ENCODE measurements at regions not wholly inside any gene's neighbourhood (a gene's known extent, or its start where the extent isn't known, plus 50 kb on each side); places are given as distances from the start of the nearest gene placed in this dataset.

DNA sequence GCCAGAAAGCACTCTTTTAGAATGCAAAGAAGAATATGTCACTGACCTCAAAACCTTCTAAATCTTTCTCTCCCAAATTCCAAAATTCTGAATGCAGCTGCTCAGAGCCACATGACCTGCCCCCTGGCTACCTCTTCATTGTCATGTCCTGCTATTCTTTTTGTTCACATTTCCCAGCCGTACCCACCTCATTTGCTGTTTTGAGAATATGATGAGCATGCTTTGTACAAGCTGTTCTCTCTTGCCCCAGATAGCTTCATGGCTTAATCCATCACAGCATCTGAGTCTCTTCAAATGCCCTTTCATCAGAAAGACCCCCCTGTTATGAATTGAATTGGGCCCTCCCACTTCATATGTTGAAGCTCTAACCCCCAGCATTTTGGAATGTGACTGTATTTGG, 214.3 kb downstream of the KCNS3 start:
- no peak for DNase-seq (ENCODE audit: low read depth)

DNA sequence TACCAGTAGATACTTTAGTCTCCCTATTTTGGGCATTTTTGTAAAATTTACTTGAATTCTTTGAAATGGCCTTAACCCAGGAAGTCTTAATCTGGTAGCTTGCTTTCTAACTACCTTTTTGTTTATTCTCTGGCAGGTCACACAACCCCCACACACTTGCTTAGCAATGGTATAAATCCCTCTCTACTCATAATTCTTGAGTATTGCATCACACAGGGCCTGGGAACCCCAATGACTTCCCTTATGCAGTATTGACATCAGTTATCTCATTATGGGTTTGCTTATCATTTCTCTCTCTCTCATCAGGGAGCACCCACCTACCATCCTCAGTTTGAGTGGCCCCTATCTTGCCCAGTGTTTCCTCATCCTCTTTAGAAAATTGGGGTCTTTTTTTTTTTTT, 207.1 kb downstream of the KCNS3 start:
- no peak for DNase-seq (ENCODE audit: low read depth)

DNA sequence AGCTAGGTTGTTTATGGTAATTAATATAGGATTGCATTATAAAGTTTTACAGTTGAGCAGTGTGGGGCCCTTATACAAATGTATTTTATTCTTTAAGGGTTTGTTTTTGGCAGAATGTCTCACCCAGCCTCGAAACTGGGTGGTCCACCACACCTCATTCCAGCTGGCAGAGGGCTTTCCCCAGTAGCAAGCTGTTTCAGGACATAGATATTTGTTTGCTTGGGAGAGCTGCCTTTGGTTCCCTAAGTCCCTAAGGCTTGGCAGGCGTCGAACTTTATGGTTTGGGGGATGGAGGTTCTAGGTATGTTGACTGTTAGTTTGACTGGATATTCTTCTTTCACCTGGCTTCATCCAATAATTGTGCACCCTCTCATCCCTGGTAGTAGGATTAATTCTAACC, 205.9 kb downstream of the KCNS3 start:
- DNase-seq (ENCODE audit: low read depth): no peak

DNA sequence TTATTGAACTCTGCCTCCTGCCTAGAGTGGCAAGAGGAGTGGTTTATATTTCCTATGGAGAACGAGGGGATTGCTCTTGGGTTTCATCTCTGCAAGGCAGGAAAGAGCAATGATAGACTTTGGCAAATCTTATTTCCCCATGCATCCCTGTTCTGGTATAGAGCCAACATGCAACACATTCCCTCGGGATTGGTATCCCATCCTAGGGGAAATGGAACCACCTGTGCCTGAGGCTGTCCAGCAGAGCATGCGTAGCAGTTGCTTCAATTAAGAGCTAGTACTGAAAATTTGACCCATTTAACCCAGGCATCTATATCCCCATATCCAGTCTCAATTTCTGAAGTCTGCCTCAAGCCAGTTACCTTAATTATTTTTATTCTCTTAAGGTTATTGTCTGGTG, 205.3 kb downstream of the KCNS3 start:
- no peak for DNase-seq (ENCODE audit: low read depth)

DNA sequence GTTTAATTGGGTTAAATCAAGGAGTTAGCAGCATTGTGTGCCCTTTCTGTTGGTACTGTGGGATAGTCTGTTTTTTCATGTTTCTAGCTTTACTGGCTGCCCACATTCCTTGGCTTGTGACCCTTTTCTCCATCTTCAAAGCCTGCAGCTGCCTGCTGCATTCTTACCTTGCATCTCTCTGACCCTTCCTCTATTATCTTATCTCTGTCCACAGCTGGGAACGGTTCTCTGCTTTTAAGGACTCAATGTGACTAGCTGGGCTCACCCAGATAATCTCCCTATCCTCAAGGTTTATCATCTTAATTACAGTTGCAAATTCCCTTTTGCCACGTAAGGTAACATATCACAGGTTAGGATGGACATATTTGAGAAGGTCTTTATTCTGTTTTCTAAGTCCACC, 199.7 kb downstream of the KCNS3 start:
- no peak for DNase-seq (ENCODE audit: low read depth)

DNA sequence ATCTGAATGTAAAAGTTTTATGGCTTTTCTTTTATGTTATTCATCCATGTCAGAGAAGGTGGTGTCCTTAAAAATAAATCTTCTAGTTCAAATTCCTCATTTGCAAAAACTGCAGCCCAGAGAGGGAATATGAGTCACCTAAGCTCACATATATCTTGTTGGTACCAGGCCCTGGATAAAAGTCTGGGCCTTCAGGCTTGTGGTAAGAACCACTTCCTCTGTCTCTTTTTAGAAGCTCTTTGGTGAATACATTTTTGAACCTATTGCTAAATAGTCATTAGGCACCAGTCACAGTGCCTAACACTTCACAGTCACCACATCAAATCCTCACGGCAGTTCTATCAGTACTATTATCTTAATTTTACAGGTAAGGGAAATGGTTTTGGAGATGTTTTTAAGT, 199.2 kb downstream of the KCNS3 start:
- DNase-seq (ENCODE audit: low read depth): peak; percentile 90

DNA sequence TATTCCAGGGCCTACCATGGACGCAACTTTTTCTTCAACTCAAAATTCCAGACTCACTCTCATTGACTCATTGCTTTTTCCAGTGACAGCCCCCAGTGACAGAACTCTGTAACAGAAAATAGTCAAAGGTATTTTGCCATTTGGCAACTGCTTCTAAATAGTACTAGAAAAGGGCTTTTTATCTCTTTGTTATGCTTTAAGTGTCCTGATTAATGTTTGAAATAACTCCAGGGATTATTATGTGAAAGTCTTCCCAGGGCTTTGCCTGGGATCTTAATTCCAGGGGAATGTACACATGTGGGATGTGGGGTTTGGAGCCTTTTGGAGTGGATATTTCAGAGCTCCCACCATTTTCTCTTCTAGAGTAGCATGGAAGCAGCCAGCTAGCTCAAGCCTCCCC, 198.8 kb downstream of the KCNS3 start:
- DNase-seq (ENCODE audit: low read depth): no peak

DNA sequence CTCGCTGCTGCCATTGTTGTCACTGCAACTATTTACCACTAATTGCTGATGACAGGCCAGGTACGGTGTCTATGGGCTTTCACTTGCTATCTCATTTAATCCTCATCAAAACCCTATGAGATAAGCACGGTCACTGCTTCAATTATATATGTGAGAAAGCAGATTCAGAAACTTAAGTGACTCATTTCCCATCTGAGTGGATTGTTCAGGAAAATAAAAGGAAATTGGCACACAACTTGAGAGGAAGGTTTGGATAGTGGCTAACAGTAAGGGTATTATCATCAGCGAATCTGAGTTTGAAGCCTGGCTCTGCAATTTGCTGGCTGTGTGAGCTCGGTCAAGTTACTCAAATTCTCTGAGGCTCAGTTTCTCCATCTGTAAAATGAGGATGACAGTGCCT, 196.0 kb downstream of the KCNS3 start:
- peak; percentile 8 for DNase-seq (ENCODE audit: low read depth)

DNA sequence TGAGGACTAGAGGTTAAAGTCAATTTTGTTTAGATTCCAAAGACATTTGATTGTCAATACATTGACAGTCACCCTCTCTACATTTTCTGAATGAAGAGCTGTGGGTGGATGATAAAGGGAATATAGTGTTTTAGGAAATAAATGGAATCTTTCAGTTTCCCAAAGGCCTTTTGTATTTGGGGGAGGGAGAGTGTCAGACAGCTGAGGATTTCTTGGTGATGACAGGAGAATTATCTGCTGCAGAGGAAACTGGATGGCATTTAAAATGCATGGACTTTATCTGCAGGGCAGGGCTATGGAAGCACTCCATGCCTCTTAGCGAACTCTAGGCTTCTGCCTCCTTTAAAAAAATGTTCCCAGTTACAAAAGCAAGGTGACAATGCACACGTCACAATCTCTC, 195.1 kb downstream of the KCNS3 start:
- DNase-seq (ENCODE audit: low read depth): no peak

DNA sequence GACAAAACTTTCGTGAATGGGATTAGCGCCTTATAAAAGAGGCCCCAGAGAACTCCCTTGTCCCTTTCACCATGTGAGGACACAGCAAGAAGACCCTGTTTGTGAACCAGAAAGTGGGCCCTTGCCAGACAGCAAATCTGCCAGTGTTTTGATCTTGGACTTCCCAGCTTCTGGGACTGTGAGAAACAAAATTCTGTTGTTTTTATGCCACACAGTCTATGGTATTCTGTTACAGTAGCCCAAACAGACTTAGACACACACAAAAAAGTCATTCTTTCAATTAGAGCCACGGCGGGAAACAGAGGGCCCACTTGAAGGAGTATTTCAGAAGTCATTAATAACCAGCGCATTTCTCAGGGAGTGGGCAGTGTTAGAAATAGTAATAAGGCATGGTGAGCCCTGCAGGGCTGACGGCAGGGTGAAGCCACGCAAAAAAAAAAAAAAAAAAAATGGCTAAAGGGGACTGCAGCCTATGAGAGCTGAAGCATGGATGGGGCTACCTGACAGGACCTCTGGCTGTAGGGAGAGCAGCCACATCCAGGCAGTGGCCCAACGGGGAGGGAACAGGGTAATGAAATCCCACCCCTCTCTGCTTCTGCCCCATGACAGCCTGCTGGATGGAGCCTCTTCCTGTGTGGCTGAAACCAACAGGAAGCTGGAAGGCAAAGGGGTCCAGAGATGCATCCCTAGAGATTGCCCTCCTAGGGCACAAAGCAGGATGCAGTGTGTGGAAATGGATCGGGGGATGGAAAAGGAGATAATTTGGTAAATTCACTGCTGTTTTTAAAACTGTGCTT, 189.3 kb downstream of the KCNS3 start:
- DNase-seq (ENCODE audit: low read depth): no peak

DNA sequence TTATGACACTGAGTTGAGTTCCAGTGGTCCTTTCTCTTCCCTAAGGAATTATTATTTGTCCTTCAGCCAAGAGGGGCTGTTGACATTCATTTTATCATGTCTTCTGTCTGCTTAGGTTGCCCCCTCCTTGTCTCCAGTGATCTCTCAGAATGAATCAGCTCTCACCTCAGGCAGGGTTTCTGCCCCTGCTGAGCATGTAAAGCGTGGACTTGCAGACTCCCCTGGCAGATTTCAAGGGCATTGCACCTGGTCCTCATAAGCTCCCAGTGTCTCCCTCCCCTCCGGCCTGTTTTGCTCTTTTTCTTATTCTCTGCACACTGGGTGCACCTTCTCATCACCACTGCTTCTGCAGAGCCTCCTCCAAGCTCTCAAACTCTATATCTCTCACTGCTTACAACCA, 188.4 kb downstream of the KCNS3 start:
- no peak for DNase-seq (ENCODE audit: low read depth)

DNA sequence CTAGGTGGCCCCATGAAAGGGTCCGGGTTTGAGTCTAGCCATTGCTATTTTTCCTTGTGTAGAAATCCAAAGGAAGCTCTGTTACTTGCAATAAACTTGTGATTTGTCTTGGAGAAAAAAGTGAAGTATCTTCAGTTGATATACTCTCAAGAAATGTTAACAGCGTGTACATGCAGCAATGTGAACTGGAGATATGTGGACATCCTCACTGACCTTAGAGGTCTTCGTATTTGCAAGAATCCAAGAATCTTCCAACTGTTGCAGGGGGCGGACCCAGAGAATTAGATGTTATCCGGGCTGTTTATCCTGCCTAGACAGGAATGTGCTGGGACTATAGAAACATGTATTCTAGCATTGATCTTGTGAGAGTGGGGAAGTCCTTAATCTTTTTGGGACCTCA, 187.6 kb downstream of the KCNS3 start:
- no peak for DNase-seq (ENCODE audit: low read depth)

DNA sequence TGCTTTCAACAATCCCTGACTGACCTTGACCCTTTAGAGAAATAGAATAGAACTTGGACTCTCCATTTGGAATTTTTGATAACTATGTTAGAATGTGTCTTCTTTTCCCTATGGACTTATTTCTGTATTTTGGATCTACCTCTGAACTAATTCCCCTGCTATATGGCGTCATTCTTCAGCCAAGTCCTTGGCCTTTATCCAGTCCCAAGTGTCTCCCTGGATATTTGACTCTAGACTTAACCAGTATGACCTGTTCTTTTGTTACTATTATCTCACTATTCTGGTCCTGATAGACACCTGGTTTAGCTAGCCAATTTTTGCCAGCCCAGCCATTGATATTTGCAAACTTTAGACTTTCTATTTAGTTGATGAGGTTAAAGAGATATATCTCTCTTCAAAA, 186.8 kb downstream of the KCNS3 start:
- no peak for DNase-seq (ENCODE audit: low read depth)

DNA sequence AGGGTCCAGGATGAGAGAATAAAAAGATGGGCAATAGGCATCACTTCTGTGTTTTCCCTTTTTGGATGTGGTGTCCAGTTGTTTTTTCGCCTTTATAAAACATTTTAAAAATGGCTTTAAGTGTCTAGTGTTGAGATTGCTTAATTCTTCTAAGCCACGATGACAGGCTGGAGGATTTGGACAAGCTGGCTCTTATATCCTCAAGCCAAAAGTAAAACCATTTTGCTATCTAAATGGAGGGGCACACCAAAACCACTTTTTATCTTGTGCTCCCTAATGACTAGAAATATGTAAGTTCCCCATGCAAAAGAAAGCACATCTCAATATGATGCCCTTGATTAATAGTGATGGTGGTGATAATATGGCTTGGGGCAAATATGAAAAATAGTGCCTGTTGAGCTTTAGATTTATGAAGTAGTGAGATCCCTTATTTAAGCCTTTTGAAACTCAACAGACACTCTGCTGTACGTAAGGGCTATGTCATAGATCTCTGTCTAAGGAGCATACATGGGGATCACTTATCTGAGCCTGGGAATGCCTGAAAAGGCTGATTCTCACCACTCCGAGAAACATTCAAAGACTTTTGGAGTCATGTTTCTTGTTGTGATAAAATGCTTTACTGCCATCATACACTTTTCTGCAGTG, 185.5 kb downstream of the KCNS3 start:
- DNase-seq (ENCODE audit: low read depth): no peak

DNA sequence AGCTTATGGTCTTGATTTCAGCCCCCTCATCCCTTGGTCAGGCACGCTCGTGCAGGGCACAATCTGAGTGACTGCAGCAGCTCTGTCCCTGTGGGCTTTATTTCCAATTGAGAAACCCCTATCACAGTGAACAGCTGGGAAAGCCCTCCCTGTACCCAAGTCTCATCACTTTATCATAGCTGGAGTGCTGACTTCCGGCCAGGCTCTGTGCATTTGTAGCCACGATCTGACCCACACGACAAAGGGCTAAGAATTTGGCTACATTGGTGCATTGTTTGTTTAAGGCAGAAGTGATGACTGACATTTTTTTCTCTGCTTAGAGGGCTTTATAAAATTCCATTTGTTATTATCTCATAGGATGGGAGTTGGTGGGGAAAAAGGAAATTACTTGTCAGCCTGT, 184.4 kb downstream of the KCNS3 start:
- DNase-seq (ENCODE audit: low read depth): peak; percentile 29

DNA sequence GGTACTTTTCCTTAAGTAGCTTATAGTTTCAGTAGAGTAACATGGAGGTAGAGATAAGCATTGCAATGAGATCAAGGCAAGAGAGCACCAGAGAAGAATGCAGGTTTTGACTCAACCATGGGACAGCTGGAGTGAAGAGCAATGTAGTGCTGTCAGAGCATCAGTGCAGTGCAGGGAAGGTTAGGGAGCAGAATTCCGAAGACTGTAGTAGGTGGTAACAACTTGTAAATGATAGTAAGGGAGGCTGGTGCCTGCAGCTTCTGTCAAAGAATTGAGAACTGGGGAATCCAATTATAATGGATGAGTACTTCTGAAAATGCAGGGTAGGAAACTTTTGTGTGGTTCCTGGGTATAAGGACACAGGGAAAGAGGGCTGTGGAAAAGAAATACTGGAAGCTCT, 183.2 kb downstream of the KCNS3 start:
- no peak for DNase-seq (ENCODE audit: low read depth)

DNA sequence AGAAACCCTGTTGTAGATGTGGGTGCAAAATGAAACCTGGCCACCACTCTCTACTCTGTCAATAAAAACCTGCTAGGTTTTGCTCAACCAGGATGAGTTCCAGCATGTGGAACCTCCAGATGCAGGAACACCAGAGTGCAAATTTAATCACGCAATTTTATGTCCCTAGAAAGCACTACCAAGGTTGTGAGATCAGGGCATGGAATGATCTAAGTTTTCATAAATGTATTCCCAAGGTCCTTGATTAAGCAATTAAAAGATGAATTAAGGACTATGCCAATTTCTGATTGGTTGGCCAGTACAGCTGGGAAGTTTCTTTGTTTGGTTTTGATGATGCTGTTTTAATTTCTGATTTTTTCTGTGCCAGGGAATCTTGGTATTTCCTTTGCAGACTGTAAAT, 179.2 kb downstream of the KCNS3 start:
- no peak for DNase-seq (ENCODE audit: low read depth)

DNA sequence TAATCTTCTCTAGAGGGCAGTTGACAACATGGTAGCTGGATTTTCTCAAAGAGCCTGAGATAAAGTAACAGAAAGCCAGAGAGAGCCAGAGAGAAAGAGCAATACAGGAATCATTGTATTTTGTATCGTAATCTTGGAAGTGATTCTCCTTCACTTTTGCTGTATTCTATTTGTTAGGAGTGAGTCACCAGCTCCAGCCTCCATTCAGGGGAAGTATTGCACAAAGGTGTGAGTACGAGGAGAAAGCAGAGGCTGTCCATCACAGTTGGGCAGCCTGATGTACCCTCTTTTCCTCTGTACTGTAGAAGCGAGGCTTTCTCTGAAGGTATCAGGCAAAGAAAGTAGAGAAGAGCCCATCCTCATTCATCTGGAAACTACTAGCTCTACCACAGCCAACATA, 176.8 kb downstream of the KCNS3 start:
- DNase-seq (ENCODE audit: low read depth): no peak

DNA sequence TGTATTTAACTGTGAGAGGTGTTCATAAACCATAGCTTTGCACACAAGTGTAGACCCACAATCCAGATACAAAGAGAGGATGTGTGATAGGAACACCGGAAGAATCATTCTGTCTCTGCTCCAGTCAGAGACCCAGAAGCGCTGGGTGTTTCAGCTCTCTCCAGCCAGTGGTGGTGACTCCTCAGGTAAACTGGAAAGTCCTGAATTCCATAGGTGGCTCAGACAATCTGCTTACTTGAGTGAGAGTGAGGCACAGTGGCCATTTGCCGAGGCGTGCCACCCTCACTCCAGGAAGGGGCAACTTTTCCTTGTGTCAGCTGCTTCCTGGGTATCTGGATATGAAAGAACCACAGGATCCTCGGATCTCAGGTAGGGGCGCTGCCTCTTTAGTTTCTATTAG, 171.5 kb downstream of the KCNS3 start:
- no peak for DNase-seq (ENCODE audit: low read depth)

DNA sequence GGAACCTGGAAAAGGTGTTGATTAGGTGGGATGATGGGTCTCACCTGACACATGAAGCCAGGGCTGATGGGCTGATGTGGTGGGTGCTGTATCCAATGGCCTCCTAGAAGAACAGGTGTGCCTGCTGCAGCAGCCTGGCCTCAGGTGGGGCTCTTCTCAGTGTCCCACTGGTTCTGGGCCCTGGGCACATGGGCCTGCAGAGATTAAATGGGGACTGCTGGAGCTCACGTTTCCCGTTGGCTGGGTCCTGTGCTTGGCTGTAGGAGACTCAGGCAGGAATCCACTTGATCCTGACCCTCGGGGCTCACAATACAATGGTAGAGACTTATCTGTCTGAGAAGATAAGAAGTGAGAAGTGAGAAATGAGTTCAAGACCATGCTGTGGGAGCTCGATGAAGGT, 170.9 kb downstream of the KCNS3 start:
- no peak for DNase-seq (ENCODE audit: low read depth)

DNA sequence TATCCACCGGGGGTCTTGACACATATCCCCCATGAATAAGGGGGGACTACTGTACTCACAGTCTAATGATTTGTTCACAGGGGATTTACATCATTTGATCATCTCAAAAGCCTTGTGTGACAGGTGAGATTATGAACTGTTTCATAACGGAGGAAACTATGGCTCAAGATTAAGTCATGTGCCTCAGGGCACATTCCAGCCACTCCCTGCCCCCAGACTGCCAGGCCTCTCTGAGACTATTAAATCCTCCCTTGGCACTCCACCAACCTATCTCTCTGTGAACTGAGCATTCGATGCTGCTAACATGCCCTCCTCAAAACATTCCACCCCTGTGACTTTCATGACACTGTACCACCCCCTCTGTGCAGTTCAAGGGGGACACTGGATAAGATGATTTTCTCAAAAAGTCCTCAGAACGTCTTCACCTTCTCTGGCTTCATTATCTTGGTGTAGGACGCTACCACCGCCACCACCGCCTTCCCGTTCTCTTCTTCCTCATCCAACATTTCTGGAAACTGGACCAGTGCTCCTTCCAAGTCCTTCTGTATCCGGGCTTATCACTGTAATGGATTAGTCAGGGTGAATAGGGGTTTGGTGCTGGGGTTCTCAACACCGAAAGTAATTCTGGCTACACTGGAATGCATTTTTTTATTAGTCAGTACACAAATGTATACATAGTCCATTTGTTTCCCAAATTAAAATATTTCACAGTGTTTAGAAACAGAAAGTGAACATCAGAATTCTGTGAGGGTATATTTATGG, 169.6 kb downstream of the KCNS3 start:
- peak; percentile 76 for DNase-seq (ENCODE audit: low read depth)

DNA sequence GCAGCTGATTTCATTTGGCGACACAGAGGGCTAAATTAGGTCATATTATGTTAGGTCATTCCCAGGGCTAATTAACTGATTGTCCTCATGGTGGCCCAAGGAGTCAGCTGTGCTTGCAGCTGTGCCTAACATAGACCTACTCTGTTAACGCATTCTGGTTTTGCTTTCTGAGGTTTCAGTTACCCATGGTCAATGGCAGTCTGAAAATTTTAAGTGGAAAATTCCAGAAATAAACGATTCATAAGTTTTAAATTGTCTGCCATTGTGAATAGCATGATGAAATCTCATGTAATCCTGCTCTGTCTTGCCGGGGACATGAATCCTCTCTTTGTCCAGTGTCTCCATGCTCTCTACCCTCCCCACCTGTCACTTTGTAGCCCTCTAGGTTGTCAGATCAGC, 168.7 kb downstream of the KCNS3 start:
- peak; percentile 51 for DNase-seq (ENCODE audit: low read depth)
